ENCODE measurements at regions not wholly inside any gene's neighbourhood (a gene's known extent, or its start where the extent isn't known, plus 50 kb on each side); places are given as distances from the start of the nearest gene placed in this dataset.
A peak's percentile ranks its signal among the peaks of the same experiment; 100 is the strongest.

GRCh38 chr3:43155464-43156121 lies 49.7 kb upstream of the POMGNT2 start:
- peak in 25 of 56 donors; percentile 4 to 66 (median 28) for DNase-seq

Measured in nucleus accumbens (tissue), 56 donors.